Muscle of leg (tissue), 3 donors: ENCODE measurements at regions not wholly inside any gene's neighbourhood (a gene's known extent, or its start where the extent isn't known, plus 50 kb on each side); places are given as distances from the start of the nearest gene placed in this dataset.
"Not testable (repeated sequence)": the region's sequence is repeated elsewhere in the genome, so short reads cannot be mapped to it uniquely, and the experiment has no call there.

Experiments used
- DNase-seq: peaks from one replicate; pipeline ENCODE4 v3.0.0; 2013
- H3K27ac ChIP-seq: one replicate; pipeline ENCODE4 v1.5.1; 2013; ENCODE audit warnings: mild to moderate bottlenecking, low read length, control low read depth
- H3K27me3 ChIP-seq: one replicate; pipeline ENCODE4 v1.6.1; 2013; ENCODE audit warnings: low read length; ENCODE audit not compliant: control insufficient read depth, insufficient read depth
- H3K36me3 ChIP-seq: one replicate; pipeline ENCODE4 v1.6.1; 2013; ENCODE audit warnings: low read length; ENCODE audit not compliant: control insufficient read depth, insufficient read depth
- H3K4me1 ChIP-seq: one replicate; pipeline ENCODE4 v1.6.1; 2013; ENCODE audit warnings: low read length; ENCODE audit not compliant: control insufficient read depth, insufficient read depth
- H3K4me3 ChIP-seq: one replicate; pipeline ENCODE4 v1.5.1; 2013; ENCODE audit warnings: low read length, control low read depth
- H3K9me3 ChIP-seq: replicated peaks from 2 replicates; pipeline ENCODE4 v1.6.1; 2013; ENCODE audit warnings: low read depth, low read length; ENCODE audit not compliant: control insufficient read depth
- WGBS: methylation state at CpG from one replicate; pipeline ENCODE4 v1.1.5; 2013; ENCODE audit warnings: missing lambda C conversion rate; ENCODE audit not compliant: insufficient coverage; 5-methylcytosine and 5-hydroxymethylcytosine counted together

DNA sequence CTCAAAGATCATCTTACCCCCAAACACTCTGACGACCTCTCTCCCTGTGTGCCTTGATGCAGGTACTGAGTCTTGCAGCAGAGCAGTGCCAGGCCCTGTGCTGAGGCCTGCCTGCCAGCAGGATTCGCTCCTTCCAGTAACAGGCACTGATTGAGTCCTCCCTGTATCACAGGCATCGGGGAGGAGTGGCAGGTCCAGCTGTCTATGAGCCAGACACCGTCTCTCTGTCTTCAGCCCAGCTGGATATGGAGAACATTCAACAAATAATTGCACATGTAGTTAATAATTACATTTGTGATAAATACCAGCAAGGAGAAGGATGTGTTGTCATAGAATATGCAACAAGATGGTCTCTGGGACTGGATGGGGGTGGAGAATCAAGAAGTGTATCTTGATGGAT is 129.1 kb downstream of the GOLGA8T start:
- not testable (repeated sequence) for DNase-seq, H3K36me3 ChIP-seq, H3K4me3 ChIP-seq, H3K4me1 ChIP-seq, H3K27me3 ChIP-seq, H3K27ac ChIP-seq, H3K9me3 ChIP-seq
- WGBS: no CpG with 5 or more reads among the region's 4 CpGs

DNA sequence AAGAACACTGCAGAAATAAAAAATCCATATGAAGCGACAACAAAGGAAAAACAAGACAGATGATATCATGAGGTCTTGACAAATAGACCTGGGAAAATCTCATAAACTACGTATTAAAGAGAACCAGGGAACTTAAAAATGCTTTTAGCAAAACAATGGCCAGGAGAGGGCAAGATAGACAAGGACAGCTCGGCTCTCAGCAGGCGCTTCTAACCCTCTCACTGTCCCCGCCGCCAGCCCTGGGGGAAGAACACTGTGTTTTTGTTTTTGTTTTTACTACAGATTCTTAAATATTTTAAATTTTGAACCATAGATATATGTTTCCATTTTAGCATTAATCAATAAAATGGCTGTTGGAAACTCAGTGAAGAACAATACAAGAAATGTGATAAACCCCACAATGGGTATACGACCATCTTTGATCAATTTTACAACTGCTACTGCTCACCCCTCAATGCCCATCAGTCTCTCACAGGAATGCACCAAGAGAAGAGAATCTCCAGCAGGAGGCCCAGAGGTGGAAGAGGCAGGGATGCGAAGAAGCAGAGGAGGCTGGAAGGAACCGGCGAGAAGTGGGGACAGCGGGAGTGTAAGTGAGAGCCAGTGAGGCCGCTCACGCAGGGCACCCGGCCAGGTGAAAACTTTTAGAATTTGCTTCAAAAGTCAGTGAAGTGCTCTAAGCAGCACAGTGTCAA is 98.0 kb downstream of the CHRFAM7A start:
- not testable (repeated sequence) for DNase-seq, H3K9me3 ChIP-seq, H3K36me3 ChIP-seq, H3K4me3 ChIP-seq, H3K27ac ChIP-seq, H3K4me1 ChIP-seq, H3K27me3 ChIP-seq
- no CpG with 5 or more reads among the region's 14 CpGs for WGBS

DNA sequence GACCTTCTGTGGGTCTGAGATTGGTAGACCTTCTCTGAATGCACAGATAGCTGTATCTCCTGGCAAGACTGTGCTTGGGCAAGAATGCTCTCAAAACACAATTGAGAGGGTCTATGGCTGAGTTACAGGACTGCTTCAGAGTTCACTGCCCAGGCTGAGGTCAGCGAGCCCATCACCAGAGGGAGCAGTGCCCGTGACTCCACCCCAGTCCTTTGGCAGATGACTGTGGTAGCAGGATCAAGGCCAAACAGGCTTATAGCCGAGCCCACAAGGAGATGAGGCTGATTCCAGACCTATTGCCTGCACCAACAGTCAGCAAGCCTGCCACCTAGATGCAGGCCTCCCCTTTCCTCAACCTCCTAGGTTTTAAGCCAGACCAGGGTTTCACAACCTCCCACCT is 89.4 kb downstream of the CHRFAM7A start:
- WGBS: no CpG with 5 or more reads among the region's 3 CpGs
- not testable (repeated sequence) for H3K27me3 ChIP-seq, H3K9me3 ChIP-seq, H3K4me3 ChIP-seq, H3K27ac ChIP-seq, H3K4me1 ChIP-seq, DNase-seq, H3K36me3 ChIP-seq
